Coronary artery (tissue), 2 donors: ENCODE measurements at regions not wholly inside any gene's neighbourhood (a gene's known extent, or its start where the extent isn't known, plus 50 kb on each side); places are given as distances from the start of the nearest gene placed in this dataset.

ENCODE experiments used
- DNase-seq: peaks from one replicate; pipeline ENCODE4 v3.0.0-alpha.2; 2017; ENCODE audit warnings: low spot score
- H3K27ac ChIP-seq, 2 donors: fragments of 200-600 bp; sonication (generic); one replicate each; pipeline ENCODE4 v1.5.1; 2016 to 2019
- H3K4me3 ChIP-seq: fragments of 200-600 bp; sonication (generic); 2 replicates; pipeline ENCODE4 v1.5.1; 2016; ENCODE audit warnings: mild to moderate bottlenecking, moderate library complexity
- TF ChIP-seq, protein P1 (sequence below): fragments of 200-600 bp; sonication (generic); IDR thresholded peaks from one replicate; pipeline ENCODE4 v1.5.1; 2019; ENCODE audit warnings: antibody characterized with exemption

DNA sequence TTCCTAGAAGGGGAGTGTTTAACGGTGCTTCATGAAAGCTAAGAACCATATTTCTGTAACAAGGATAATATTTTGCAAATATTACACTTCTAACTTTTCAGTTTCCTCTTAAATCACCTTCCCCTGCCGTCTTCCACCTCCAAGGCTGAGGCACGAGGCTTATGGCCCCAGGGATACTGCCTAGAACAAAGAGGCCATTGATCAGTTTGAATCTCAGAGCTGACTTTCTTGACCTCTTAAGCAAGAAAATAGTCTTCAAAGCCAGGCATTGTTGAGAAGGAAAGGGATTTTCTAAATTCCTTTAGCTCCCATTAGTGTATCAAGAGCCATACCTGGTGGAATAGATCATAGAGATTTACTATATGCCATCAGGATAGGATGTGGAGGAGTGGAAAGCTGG, 566.2 kb downstream of the BNC2 start:
- DNase-seq, result no peak
- Histone ChIP-seq H3K4me3 (no peak overlapping the region), H3K27ac (no peak overlapping the region)
- TF ChIP-seq, protein P1, sequence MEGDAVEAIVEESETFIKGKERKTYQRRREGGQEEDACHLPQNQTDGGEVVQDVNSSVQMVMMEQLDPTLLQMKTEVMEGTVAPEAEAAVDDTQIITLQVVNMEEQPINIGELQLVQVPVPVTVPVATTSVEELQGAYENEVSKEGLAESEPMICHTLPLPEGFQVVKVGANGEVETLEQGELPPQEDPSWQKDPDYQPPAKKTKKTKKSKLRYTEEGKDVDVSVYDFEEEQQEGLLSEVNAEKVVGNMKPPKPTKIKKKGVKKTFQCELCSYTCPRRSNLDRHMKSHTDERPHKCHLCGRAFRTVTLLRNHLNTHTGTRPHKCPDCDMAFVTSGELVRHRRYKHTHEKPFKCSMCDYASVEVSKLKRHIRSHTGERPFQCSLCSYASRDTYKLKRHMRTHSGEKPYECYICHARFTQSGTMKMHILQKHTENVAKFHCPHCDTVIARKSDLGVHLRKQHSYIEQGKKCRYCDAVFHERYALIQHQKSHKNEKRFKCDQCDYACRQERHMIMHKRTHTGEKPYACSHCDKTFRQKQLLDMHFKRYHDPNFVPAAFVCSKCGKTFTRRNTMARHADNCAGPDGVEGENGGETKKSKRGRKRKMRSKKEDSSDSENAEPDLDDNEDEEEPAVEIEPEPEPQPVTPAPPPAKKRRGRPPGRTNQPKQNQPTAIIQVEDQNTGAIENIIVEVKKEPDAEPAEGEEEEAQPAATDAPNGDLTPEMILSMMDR, result no peak

DNA sequence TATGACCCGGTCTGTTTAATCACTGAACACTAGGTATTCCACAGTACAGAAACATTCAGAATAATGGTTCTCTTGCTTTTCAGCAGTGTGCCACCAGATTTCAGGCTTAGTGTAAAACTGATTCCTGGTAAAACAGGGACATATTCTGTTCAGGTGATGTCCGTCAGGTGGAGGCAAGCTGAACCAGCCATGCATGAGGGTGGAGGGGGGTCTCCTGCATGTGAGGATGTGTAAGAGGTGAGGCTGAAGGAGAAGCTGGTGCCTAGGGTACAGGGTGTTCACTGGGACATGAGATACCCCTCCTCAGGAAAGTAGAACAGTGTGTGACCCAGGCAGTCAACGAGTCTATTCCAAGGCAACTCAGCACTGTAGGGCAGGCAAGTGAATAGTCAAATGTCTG, 563.9 kb downstream of the BNC2 start:
- H3K27ac ChIP-seq, result no peak overlapping the region
- TF ChIP-seq, protein P1, result no peak
- H3K4me3 ChIP-seq, result no peak overlapping the region
- peak; percentile 49 for DNase-seq

DNA sequence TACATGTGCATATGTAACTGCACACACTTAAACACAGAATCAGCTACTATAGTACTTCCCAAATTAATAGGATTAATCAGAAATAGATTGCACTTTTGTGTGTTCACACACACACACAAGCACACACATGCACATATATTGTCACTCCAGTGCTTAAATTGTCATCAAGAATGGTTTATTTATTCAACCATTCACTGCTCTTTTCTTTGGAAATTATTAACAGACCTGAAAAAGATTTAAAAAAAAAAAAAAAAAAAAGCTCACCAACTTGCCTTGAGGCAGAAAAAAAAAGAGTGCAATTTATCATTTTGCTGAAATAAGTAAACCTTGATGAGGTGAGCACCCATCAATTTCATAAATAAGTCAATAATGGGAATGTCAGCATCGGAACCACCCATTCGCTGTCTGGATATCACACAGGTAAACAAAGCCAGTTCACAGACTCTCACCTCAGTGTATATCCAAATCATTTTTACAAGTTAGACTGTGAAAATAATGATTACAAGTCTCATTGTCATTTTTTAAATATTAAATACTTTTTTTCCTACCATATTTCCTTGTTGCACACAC, 562.8 kb downstream of the BNC2 start:
- Histone ChIP-seq H3K4me3 (no peak overlapping the region), H3K27ac (no peak overlapping the region)
- no peak for DNase-seq
- TF ChIP-seq, protein P1, result no peak

DNA sequence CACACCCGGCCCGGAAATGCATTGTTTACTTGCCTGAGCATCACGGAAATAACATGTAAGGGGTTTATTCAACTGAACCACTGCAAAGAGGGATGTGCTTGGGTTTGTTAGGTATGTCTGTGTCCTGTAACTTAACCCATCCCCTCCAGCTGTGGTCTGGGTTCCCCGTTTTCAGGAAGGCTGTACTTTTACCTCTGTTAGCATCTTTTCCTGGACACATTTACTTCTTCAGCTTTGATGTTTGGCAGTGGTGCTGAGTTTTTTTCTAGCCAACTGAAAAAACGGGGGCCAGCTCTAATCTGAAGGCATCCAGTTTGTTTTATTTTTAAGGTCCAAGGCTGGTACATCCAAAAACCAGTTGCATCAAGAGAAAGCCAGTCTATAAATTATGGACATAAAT, 561.8 kb downstream of the BNC2 start:
- DNase-seq, result no peak
- no peak overlapping the region for H3K27ac ChIP-seq

DNA sequence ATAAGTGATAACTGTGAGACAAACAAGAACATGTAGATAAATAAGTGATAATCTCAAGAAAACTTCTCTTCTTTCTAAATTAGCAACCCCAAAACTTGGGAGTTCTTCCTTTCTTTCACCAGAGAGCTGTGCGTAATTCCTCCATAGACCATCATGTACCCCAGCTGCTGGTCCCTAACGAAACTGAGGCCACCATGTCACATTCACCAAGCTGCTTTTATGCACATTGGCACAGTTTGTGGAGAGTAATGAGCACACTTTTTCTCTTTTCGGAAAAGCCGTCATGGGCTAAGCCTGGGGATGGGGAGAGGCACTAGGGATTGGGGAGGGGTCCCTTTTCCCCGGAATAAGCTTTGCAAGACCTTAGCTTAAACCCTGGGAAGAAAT, 561.4 kb downstream of the BNC2 start:
- H3K4me3 ChIP-seq, result no peak overlapping the region
- TF ChIP-seq, protein P1, result no peak
- no peak overlapping the region for H3K27ac ChIP-seq
- peak; percentile 57 for DNase-seq

More for the DNA sequence above, 561.8 kb downstream of the BNC2 start:
- H3K4me3 ChIP-seq, result no peak overlapping the region
- TF ChIP-seq, protein P1, result no peak

DNA sequence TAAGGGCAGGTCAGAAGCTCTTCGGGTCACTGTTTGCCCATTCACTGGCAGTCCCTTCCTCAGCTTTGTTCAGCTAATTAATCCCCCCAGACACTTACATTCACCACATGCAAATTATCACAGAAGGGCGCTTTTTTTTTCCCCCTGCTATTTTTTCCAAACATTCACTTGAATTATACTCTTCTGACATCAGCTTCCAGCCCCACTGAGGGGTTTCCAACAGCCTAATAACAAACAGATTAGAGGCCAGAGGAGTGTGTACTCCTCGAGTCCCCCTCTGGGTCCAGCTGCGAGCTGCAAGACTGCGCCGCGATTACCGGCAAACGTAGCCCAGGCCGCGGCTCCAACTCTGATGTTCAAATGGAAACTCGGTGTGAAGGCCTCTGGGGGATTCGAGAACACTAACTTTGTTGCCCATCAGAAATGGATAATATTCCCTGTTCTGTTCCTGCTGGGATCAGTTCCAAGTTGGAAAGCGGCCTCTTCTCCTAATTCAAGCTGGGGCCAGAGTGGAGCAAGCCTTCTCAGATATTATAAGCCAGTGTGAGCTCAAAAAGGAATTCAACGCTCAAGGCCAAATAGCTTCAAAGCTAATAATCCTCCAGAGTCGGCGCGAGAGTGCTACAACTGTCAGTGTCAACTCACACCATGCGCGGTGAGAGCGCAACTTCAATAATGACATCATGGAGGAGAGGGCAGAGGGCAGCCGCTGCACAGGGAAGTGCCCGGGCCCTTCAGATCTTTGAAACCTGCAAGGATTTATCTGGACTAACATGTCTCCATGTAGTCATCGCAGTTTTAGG, 560.8 kb downstream of the BNC2 start:
- TF ChIP-seq, protein P1, result no peak
- DNase-seq, result peak; percentile 72
- Histone ChIP-seq H3K27ac (peak overlapping the region in 1 of 2 donors; percentile 40), H3K4me3 (no peak overlapping the region)
